Dedifferentiated amniotic fluid mesenchymal stem cell (primary cell): ENCODE measurements at regions not wholly inside any gene's neighbourhood (a gene's known extent, or its start where the extent isn't known, plus 50 kb on each side); places are given as distances from the start of the nearest gene placed in this dataset.
A peak's percentile ranks its signal among the peaks of the same experiment; 100 is the strongest.

Source experiments
- DNase-seq: peaks from one replicate; pipeline ENCODE4 v3.0.0-alpha.2; 2016; ENCODE audit errors: extremely low spot score

DNA sequence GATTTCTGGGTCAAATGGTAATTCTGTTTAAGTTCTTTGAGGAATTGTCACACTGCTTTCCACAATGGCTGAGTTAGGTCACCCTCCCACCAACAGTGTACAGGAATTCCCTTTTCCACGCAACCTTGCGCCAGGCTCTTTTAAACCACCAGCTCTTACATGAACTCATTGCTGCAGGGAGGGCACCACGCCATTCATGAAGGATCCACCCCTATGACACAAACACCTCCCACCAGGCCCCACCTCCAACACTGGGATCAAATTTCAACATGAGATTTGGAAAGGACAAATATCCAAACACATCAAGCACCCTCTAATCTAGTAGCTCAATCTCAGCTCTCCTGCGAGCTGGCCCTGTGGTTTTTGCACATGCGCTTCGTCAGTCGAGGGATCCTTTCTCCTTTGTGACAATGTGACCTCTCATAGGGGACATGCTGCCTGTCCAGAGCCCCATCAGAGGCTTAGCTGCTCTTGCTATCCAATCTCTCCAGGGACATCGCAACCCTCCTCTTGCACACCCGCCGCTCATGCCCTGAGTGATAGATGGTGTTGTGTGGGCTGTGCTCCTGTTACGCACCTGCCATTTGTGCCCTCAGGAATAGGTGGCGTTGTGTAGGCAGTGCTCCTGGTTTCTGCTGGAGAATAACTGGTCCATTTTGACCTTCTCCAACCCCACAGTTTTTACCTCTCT is 328.0 kb downstream of the UQCRFS1 start:
- DNase-seq: no peak

DNA sequence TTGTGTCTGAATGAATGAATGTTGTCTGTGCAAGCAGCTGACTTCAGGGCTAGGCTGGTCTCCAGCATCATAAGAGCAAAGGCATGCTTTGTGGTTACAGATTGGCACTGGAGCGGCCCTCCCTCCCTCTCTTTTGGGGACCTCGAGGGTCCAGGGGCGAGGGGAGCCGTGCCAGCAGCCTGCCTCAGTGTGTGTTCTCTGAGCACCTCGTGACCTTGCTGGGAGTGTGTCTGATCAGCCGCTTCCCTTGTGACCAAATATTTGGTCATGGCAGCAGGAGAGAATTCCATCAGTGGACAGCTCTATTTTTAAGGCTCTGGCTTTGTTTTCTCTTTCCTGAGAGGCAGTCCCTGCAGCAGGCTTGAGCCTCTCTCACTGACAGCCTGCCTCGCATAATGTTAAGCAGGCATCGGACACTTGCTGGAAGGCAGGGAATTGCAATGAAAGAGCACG is 329.7 kb downstream of the UQCRFS1 start:
- no peak for DNase-seq

DNA sequence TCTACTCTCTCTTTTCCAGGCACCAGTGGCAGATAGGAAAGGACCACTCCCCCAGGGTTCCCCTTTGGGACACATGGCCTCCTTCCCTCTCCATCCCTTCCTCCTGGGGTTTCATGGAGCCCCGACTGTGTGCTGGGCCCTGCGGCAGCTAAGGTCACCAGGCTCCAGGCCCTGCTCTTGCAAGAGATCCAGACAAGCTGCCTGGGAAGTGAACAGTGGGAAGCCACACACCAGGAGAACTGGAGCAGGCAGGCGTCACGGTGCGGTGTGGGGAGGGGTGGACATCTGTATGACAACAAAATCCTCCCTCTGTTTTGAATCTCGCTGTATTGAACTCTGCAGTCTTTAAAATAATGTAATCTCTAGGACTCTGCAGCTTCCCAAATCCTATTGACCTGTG is 330.1 kb downstream of the UQCRFS1 start:
- DNase-seq: no peak

DNA sequence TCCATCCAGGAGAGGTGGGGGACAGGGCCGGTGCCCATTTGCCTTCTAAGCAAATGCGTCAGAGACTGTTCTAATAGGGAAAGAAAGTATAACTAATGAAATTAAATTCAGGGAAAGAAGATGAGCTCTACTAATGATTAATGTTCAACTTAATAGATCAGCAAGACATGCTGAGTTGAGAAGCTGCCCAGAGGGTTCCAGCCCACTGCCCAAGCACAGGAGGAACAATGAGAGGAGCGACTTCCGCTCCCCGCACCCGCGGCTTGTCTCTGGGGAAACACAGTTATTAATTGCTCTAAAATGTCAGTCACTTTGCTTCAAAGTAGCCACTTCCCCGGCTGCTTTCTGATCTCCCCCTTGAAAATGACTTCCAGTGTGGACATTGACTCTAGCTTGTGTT is 331.3 kb downstream of the UQCRFS1 start:
- no peak for DNase-seq

DNA sequence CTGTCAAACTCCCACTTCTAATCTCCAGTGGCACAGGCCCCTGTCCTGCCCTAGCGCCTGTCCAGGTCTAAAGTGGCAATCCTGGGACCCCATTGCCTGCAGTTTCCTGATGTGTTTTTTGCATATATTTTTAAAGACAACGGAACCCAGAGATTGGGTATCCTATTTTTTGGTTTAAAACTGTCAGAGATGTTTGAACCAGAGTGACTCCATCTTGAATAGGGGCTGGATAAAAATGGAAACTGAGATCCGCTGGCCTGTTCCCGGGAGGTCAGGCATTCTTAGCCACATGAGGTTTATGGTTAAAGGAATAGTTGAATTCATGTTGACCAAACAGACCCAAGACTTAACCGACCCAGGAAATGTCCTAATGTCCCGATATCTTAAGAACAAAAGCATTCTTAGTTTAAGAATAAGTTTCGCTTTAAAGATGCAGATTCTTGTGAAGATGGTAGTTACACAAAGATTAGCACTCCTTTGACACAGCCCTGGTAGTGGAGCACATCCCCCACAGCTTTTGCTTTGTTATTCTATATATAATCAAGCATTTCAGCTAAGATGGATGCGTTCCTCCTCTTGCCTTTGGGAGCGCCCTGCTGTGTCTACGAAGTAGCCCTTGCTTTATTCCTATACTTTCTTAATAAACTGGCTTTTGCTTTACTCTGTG is 332.1 kb downstream of the UQCRFS1 start:
- DNase-seq: no peak

DNA sequence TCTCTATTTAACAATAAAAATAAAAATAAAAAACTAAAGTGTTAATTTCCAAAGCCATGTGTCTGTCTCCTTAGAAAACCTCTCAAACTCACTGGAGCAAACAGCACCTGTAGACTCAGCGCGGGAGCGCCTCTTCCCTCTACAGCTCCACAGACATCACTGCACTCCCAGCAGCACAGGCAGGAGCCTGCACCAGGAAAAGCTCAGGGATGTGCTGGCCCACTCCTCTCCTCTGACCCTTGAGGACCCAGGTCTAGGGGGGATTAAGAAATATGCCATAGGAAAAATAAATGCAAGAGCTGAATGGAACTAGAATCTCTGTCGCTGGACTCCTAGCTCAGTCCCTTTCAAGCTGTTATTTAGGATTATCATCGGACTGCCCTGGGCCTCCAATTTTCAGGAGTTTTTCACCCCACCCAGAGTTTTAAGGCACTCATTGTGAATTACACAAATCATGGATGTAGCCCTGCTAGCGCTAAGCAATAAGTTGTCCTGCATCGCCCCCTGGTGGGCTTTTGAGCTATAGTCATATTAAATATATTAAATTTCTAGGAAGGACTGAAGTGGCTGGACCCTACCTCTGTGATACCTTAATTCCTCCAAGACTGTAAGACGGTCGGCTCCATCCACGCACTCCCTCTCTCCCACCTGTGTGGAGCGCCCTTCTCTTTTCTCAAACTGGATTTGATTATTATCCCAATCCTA is 333.9 kb downstream of the UQCRFS1 start:
- DNase-seq: peak; percentile 78

DNA sequence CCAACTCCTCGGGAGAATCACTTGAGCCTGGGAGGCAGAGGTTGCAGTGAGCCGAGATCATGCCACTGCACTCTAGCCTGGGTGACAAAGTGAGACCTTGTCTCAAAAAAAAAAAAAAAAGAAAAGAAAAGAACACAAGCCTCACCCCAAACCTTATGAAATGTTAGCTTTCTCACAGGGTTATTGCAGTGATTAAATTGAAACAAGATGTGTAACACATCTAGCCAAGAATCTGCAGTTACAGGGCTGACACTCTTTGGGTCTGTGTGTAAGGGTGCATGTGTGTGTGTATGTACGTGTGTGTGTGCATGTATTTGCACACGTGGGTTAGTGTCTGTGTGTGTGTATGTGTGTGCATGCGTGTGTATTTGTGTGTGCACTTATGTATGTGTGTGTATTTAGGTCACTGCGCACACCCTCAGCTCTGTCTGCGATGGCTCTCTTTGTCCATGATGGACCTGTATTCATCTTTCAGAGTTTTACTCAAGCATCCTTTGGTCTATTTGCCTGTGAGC is 336.3 kb downstream of the UQCRFS1 start:
- no peak for DNase-seq

DNA sequence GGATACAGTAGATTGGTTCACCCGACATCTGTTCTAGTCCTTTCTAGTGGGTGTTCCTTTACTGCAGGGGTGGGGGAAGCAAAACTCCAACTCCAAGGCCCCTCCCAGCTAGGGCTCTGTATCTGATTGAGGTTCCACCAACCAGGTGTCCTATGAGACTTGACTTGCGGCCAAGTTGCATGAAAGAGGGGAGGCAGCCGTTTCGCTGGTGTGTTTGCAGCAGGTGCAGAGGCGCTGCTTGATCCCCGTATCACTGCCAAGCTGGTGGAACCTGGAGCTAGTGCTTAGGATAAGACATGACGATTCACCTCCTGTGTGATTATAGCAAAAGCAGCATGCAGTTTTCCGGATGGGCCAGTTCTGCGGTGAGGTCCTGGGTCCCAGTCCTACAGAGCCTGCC is 338.2 kb downstream of the UQCRFS1 start:
- DNase-seq: no peak

DNA sequence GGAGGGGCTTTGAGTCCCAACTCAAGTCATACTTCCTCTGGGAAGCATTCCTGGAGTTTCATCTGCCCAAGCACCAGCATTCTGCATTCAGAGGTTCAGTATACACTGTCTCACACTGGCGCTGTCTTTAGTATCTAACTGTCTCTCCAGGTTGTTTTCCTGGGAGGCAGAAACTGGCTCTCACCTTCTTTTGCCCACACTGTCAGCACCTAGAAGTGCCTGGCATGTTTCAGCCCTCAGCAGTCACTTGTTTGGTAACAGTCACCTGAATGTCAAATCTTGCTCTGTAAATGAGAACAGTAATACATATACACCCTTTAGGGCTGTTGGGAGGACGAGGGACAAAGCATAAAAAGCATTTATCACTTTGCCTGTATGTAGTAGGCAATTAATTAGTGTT is 339.6 kb downstream of the UQCRFS1 start:
- DNase-seq: no peak

DNA sequence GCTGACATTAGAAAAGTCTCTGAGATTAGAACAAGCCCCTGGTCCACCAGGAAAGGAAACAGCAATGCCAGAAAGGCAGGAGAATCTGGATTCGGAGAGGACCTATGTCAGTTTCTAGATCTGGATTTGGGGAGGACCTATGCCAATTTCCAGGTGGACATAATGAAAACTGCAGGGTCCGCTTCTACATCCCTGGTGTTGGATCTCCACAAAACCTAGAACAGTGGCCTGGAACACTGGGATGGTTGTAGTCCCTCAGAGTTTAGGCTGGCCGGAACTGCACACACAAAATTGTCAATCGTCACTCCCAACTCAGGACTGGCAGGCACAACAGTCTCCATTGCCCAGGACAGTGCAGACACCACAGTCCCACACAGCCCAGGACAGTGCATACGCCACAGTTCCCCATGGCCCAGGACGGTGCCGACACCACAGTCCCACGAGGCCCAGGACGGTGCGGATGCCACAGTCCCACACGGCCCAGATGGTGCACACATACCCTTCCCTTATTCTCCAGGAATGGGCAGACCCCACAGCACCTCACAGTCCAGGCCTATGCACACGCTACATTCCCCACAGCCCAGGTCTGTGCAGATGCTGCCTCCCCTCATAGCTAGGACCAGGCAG is 341.7 kb downstream of the UQCRFS1 start:
- DNase-seq: no peak

DNA sequence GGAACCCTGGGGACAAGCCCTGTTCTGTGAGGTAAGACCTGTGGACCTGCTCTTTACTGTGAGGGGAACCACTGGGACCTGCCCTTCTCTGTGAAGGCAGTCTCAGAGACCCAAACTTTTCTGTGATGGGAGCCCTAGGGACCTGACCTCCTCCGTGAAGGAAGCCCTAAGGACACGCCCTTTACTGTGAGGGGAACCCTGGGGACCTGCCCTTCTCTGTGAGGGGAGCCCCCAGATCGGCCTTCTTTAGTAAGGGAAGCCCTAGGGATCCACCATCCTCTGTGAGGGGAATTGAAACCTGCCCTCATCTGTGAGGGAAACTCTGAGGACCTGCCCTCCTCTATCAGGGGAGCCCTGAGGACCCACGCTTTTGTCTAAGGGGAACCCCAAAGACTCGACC is 343.5 kb downstream of the UQCRFS1 start:
- DNase-seq: no peak

DNA sequence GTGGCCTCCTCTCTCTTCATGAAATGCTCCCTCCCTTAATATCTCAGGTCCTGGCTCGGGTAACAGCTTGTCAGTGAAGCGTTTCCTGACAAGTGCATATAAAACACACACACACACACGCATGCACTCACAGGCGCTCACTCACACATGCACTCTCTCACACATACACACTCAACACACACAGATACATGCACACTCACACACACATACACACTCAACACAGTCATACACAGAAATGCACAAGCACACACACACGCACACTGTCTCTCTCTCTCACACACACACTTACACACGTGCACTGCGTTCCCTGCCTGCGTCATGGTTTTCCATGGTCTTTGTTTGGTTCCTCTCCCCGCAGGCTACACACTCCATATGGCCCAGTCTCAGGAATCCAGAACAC is 344.1 kb downstream of the UQCRFS1 start:
- DNase-seq: no peak

DNA sequence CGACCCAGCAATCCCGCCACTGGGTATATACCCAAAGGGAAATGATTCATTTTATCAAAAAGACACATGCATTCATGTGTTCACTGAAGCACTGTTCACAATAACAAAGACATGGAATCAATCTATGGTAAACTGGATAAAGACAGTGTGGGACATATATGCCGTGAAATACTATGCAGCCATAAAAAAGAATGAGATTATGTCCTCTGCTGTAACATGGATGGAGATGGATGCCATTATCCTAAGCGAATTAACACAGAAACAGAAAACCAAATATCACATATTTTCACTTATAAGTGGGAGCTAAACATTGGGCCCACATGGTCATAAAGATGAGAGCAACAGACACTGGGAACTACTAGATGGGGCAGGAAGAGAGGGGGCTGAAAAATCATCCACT is 345.0 kb downstream of the UQCRFS1 start:
- no peak for DNase-seq

DNA sequence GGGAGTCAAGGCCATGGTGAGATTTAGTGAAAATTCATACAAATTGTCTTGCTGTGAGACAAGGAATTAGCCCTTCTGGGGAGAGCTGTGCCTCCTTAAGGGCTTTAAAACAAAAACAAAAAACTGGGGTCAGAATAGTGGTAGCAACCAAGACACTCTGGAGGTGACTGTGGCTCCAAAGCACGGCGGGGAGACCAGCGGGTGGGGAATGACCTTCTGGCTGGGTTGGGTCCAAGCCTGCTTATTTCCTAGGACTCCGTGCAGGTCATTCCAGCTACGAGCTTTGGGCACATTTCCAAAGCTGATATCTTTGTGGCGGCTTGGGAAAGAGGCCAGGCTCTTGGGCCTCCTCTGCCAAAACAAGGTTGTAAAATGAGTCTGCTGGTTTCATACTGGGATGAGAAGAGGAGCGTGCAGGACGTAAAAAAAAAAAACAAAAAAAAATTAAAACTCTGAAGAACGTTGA is 348.3 kb downstream of the UQCRFS1 start:
- DNase-seq: no peak

DNA sequence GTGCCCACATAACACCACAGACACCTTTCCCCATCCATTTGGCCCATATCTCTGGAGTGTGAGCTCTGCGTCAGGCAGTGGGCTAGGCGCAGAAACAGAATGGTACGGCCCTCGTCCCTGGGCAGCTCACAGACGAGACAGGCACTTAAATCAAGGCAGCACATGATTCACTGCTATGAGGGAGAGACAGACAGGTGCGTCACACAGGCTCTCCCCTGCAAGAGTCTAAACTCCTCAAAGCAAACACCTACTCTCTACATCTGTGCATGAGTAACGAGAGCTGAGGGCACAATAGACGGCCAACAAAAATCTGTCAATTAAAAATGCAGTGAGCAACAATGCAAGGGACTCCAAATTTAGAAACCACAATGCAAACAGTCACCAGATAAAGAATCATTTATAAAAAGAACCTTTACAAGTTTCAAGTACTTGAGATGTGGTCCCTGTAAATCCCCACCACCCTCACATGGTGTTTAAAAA is 348.9 kb downstream of the UQCRFS1 start:
- DNase-seq: no peak

DNA sequence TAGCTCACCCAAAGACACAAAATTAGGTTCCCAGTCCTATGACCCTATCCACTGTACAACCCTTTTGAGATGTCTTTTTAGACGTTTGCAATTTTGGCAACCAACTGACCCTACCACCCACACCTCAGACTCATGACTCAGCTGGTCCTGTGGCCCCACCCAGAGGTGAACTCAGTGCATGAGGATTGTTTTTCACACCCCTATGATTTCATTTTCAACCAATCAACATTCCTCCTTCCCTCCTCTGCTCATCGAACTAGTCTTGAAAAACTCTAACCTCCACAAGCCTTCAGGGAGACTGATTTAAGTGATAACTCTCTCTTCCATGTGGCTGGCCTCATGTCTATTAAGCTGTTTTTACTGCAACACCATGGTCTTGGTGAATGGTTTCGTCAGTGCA is 350.7 kb downstream of the UQCRFS1 start:
- DNase-seq: no peak

DNA sequence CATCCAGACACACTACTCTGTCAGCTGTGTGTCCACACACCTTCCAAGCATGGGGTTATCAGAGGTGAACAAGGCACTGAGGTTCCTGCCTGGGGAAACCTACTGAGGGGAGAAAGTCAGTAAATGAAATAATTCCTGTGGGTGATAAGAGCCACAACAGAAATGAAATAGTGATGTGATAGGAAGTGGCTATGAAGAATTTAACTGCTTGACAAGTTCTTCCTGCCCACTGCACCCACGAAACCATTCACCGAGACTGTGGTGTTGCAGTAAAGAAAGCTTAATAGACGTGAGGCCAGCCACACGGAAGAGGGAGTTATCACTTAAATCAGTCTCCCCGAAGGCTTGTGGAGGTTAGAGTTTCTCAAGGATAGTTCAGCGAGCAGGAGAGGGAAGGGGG is 353.1 kb downstream of the UQCRFS1 start:
- no peak for DNase-seq

DNA sequence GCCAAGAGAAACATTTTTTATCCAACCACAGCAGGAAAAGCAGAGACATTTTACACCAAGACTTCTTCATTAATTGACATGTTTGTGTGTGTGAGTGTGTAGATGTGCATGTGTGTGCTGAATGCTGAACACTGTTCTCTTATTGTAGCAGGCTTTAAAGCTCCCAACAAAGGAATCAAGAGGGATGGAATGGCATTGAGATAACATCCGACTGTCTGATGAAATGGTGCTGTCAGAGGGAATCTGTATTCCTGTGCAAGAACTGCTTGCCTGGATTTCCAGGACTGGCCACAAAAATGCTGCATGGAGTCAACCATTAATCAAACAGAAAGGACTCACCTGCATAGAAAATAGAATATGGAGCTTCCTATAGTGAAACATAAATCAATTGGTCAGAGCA is 354.0 kb downstream of the UQCRFS1 start:
- DNase-seq: no peak

DNA sequence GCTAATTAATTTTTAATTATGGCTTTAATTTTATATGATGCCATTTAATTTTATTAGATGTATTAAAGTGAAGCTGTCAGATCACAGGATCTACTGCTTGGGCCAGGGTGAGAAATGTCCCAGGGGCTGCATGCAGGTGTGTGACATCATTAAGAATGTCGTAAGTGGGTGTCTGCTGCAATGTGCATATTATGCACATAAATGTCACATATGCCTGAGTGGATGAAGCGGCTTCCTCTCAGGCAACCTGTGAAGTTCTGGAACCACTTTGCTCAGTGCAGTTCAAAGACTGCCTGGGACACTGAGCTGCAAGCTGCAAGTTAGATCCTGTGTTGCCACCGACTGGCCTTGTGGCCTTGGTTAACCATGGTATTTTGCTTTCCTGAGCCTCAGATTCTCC is 355.0 kb downstream of the UQCRFS1 start:
- DNase-seq: no peak

DNA sequence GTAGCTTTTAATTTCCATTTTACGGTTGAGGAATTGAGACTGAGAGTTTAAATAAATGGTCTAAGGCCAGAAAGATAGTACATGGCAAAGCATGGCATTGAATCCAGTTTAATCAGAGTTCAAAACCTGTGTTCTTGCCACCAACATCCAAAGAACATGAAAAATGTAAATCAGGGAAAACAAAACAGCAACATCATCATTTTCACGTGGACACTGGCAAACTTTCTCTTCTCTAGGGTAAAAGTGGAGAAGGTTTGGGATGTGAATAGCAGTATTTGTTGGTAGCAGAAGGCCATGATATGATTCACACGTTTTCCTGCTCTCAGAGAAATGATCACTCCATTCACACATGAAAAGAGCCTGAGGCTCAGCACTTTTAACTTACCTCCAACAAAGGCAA is 357.7 kb downstream of the UQCRFS1 start:
- no peak for DNase-seq

DNA sequence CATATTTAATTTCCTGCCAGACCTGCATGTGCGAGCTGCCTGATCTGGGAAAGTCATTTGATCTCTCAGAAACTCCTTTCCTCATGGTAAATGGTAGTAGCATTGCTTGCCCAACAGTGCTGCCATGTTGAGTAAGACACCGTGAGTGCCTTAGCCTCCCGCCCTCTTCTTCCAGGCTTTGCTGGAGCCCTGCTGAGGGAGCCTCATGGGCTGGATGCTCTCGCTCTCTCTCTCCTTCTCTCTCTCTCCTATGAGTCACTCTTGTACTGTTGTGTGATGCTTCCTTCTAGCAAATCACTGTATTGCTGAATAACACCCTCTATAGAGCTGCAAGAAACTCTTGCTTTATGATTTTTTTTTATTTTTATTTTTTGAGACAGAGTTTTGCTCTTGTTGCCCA is 365.5 kb downstream of the UQCRFS1 start:
- DNase-seq: no peak
